ENCODE measurements at regions not wholly inside any gene's neighbourhood (a gene's known extent, or its start where the extent isn't known, plus 50 kb on each side); places are given as distances from the start of the nearest gene placed in this dataset.

- no peak overlapping the region for H3K4me3 ChIP-seq (ENCODE audit: low read length)
- DNase-seq (ENCODE audit: low read depth): peak; percentile 41
- TF ChIP-seq CTCF (IDR thresholded peaks at IDR 0.05; ENCODE audit: insufficient read depth, low read depth, low read length, missing control alignments): no peak
These were observed 463.5 kb upstream of the TRIB2 start for GRCh38 chr2:12253167-12253778.

- DNase-seq (ENCODE audit: low read depth): no peak
- no peak overlapping the region for H3K4me3 ChIP-seq (ENCODE audit: low read length)
- TF ChIP-seq CTCF (IDR thresholded peaks at IDR 0.05; ENCODE audit: insufficient read depth, low read depth, low read length, missing control alignments): no peak
These were observed 462.4 kb upstream of the TRIB2 start for GRCh38 chr2:12254280-12254860.

- no peak for TF ChIP-seq CTCF (IDR thresholded peaks at IDR 0.05; ENCODE audit: insufficient read depth, low read depth, low read length, missing control alignments)
- DNase-seq (ENCODE audit: low read depth): no peak
- H3K4me3 ChIP-seq (ENCODE audit: low read length): no peak overlapping the region
These were observed 460.5 kb upstream of the TRIB2 start for GRCh38 chr2:12256206-12256605.

GRCh38 chr2:12257476-12257875 is 459.3 kb upstream of the TRIB2 start:
- DNase-seq (ENCODE audit: low read depth): no peak
- no peak overlapping the region for H3K4me3 ChIP-seq (ENCODE audit: low read length)
- no peak for TF ChIP-seq CTCF (IDR thresholded peaks at IDR 0.05; ENCODE audit: insufficient read depth, low read depth, low read length, missing control alignments)

- no peak for TF ChIP-seq CTCF (IDR thresholded peaks at IDR 0.05; ENCODE audit: insufficient read depth, low read depth, low read length, missing control alignments)
- DNase-seq (ENCODE audit: low read depth): no peak
- H3K4me3 ChIP-seq (ENCODE audit: low read length): no peak overlapping the region
These were observed 457.2 kb upstream of the TRIB2 start for GRCh38 chr2:12259493-12259892.

- TF ChIP-seq CTCF (IDR thresholded peaks at IDR 0.05; ENCODE audit: insufficient read depth, low read depth, low read length, missing control alignments): no peak
- no peak overlapping the region for H3K4me3 ChIP-seq (ENCODE audit: low read length)
- DNase-seq (ENCODE audit: low read depth): peak; percentile 52
These were observed 454.6 kb upstream of the TRIB2 start for GRCh38 chr2:12261986-12262680.
